ENCODE measurements at regions not wholly inside any gene's neighbourhood (a gene's known extent, or its start where the extent isn't known, plus 50 kb on each side); places are given as distances from the start of the nearest gene placed in this dataset.

DNA sequence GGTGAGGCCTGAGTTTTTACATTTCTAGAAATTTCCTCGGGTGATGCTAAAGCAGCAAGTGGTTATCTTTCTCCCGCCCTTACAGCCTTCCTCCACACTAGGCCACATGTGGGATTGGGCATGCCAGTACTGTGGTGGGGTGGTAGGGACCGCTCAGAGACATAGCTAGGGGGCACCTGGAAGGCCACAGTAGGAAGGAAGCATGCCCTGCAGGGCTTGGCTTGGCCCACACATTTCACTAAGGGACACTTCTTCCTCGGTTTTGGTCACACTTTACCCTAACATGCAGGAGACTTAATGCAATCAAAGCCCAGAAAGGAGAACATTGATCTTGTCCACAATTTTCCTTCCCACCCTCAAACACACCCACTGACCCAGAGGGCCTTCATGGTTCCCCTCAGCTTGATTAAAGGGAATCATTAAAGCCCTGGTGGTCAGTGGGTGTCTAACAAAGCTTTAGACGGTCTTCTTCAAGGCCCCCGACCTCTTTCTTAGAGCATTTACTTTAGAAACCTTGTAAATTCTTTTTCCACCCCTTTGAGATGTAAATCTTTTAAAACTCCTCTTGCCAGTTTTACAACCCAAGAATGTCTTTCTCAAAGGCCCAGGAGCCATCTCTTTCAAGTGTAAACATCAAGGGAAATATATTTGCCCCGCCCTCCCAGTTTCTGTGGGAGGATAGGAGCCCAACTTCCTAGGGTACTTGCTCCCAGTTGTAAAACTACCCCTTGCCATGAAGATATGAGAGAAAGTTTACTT, 246.4 kb upstream of the PTBP2 start:
- Mint-ChIP-seq H3K36me3 (ENCODE audit: low read depth) (no peaks in the 10 kb centered on the region), H3K27ac (no peak overlapping the region), H3K27me3 (no peaks in the 10 kb centered on the region), H3K9me3 (peaks cover 3% of the 10 kb centered on the region), H3K4me1 (ENCODE audit: low read depth) (no peaks in the 10 kb centered on the region), H3K4me3 (no peak overlapping the region)

DNA sequence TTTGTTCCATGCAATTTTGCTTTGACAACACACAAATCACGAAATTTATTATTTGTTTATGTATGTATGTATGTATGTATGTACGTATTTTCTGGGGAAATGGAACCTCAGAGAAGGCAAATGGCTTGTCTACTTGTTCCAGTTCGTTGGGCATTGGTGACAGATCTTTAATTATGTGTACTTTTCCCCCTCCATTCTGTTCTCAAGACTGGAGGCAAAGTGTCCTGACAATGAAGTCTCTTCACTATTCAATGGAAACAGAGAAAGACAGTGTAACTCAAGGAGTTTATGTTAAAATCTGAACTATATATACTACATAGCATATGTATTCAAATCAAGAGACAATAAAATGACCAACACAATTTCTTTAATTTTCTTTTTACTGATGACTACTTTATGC, 245.7 kb upstream of the PTBP2 start:
- Mint-ChIP-seq H3K27ac (no peak overlapping the region), H3K9me3 (peaks cover 7% of the 10 kb centered on the region), H3K36me3 (ENCODE audit: low read depth) (no peaks in the 10 kb centered on the region), H3K4me3 (no peak overlapping the region), H3K4me1 (ENCODE audit: low read depth) (no peaks in the 10 kb centered on the region), H3K27me3 (no peaks in the 10 kb centered on the region)

DNA sequence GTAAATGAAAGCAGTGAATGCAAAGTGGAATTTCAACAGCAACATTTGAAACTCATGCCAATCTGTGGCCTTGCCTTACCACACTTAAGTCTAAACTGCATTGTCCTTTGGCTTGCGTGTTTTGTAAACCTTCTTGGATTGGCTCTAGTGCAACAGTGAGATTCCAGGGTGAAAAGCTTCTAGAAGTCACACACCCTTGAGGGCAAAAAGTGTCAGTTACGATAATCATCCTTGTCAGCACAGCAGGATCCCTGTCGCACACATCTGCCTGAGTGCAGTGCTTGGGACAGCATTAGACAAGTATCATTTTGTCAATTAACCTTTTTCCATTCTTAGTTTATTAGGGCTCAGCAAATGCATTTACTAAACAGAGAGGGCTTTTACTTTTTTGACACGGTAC, 243.4 kb upstream of the PTBP2 start:
- H3K9me3 Mint-ChIP-seq: peaks cover 4% of the 10 kb centered on the region

DNA sequence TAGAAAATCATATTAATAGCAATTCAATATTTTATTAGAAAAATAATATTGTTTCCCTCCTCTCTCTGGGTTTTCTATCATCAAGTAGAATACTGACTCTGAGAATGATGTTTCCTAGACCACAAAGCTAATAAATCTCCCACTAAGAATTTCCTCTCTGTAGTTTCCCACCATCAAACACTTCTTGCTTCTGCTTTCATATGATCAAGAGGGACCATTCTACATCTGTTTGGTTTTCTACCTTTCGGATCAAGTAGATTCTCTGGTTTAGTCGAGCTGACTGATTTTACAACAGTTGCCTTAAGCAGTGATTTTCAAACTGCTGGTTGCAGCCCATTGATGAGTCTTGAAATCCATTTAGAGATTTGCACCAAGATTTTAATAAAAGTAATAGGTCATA, 240.2 kb upstream of the PTBP2 start:
- Mint-ChIP-seq H3K27me3 (no peaks in the 10 kb centered on the region), H3K36me3 (ENCODE audit: low read depth) (no peaks in the 10 kb centered on the region), H3K4me1 (ENCODE audit: low read depth) (no peaks in the 10 kb centered on the region), H3K27ac (no peak overlapping the region), H3K4me3 (no peak overlapping the region), H3K9me3 (peaks cover 4% of the 10 kb centered on the region)

More for the DNA sequence above, 243.4 kb upstream of the PTBP2 start:
- Mint-ChIP-seq H3K4me1 (ENCODE audit: low read depth) (no peaks in the 10 kb centered on the region), H3K4me3 (no peak overlapping the region), H3K27ac (no peak overlapping the region), H3K27me3 (no peaks in the 10 kb centered on the region), H3K36me3 (ENCODE audit: low read depth) (no peaks in the 10 kb centered on the region)

DNA sequence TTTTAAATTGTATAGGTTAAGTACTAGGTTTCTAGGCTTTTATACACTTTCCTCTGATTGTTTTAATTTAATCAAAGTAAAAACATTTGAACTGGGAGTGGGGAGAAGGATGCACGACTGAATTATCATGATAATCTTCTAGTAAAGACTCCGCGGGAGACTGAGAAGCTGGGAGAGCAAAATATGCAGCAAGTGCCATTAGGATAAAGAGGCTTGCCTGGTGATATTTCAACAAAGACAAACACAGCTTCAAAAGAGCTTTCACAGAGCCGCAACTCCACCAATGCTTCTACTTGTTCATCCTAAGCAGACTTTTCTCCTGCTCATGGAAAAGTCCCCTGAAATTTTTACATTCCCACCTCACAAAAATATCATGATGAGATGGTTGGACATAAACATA, 239.0 kb upstream of the PTBP2 start:
- Mint-ChIP-seq H3K4me1 (ENCODE audit: low read depth) (no peaks in the 10 kb centered on the region), H3K36me3 (ENCODE audit: low read depth) (no peaks in the 10 kb centered on the region), H3K27me3 (no peaks in the 10 kb centered on the region), H3K9me3 (peaks cover 4% of the 10 kb centered on the region), H3K4me3 (no peak overlapping the region), H3K27ac (no peak overlapping the region)

DNA sequence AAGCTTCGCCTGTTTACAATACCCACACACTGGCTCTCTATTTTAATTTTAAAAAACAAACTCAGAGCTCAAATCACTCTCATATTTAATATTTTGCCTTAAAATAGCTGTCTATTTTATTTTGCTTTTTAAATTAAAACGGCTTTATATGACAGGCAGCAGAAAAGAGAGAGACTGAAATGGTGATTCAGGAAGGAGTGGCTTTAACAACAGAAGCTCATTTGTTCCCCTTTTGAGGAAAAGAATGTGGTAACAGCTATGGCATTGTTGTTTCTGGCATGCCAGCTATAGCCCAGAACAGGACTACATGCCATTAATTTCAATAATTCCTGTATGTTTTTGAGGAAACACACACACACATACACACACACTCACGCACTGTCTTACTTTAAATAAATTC, 234.2 kb upstream of the PTBP2 start:
- Mint-ChIP-seq H3K36me3 (ENCODE audit: low read depth) (no peaks in the 10 kb centered on the region), H3K27me3 (no peaks in the 10 kb centered on the region), H3K4me3 (no peak overlapping the region), H3K9me3 (no peaks in the 10 kb centered on the region), H3K27ac (no peak overlapping the region), H3K4me1 (ENCODE audit: low read depth) (no peaks in the 10 kb centered on the region)

DNA sequence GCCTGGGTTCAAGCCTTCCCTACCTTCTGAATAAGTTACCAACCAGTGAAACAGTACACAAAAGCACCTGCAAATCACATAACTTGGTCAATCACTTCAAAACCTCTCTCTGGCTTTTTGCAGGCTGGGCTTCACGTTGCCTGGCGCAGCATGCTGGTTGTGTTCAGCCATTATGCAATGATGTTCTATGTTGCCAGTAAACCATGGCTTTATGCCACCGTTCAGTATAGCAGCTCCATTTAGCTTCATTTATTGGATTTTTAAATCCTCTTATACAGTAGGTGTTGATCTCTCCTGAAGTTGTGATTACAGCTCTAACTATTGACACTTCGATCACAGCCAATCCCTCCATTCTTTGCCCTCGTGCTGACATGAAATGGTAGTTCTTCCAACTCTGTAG, 233.6 kb upstream of the PTBP2 start:
- H3K9me3 Mint-ChIP-seq: no peaks in the 10 kb centered on the region
- H3K4me3 Mint-ChIP-seq: no peak overlapping the region
- H3K27ac Mint-ChIP-seq: no peak overlapping the region
- H3K4me1 Mint-ChIP-seq (ENCODE audit: low read depth): no peaks in the 10 kb centered on the region
- H3K36me3 Mint-ChIP-seq (ENCODE audit: low read depth): no peaks in the 10 kb centered on the region
- no peaks in the 10 kb centered on the region for H3K27me3 Mint-ChIP-seq

DNA sequence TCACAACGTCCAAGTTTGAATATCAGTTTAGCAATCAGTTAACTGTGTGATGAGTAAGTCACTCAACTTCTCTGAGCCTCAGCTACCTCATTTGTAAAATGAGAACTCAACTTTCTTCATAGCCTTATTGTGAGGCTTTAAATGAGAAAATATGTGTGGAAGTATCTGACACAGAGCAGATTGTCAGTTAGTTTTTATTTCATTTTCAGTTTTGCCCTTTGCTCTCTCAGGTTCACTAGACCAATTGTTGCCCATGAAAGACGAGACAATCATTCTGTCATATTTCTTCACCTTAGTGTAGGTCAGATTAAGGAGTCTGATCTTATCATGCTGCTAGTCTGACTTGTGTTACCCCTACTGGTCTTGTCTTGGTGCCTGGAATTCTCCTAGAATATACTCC, 232.8 kb upstream of the PTBP2 start:
- no peaks in the 10 kb centered on the region for H3K27me3 Mint-ChIP-seq
- no peaks in the 10 kb centered on the region for H3K4me1 Mint-ChIP-seq (ENCODE audit: low read depth)
- H3K4me3 Mint-ChIP-seq: no peak overlapping the region
- H3K27ac Mint-ChIP-seq: no peak overlapping the region
- H3K9me3 Mint-ChIP-seq: no peaks in the 10 kb centered on the region
- no peaks in the 10 kb centered on the region for H3K36me3 Mint-ChIP-seq (ENCODE audit: low read depth)

DNA sequence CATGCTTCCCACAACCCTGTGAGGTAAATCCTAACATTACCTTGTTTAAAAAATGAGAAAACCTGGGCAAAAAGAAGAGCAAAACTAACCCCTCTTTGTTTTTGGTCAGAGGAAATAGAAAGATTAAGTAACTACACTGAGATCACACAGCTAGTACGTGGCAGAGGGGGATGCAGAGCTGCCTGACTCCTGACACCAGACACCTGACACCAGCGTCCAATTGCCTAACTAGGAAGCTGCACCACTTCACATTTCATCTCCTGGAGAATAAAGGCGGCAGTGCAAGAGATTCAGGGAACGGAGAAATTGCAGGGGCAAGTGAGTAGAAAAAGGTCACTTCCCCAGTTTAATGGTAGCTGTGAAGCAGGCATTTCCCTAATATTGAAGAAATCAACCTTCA, 229.3 kb upstream of the PTBP2 start:
- no peaks in the 10 kb centered on the region for H3K36me3 Mint-ChIP-seq (ENCODE audit: low read depth)
- H3K4me1 Mint-ChIP-seq (ENCODE audit: low read depth): no peaks in the 10 kb centered on the region
- H3K4me3 Mint-ChIP-seq: no peak overlapping the region
- no peaks in the 10 kb centered on the region for H3K27me3 Mint-ChIP-seq
- H3K9me3 Mint-ChIP-seq: no peaks in the 10 kb centered on the region
- H3K27ac Mint-ChIP-seq: no peak overlapping the region

DNA sequence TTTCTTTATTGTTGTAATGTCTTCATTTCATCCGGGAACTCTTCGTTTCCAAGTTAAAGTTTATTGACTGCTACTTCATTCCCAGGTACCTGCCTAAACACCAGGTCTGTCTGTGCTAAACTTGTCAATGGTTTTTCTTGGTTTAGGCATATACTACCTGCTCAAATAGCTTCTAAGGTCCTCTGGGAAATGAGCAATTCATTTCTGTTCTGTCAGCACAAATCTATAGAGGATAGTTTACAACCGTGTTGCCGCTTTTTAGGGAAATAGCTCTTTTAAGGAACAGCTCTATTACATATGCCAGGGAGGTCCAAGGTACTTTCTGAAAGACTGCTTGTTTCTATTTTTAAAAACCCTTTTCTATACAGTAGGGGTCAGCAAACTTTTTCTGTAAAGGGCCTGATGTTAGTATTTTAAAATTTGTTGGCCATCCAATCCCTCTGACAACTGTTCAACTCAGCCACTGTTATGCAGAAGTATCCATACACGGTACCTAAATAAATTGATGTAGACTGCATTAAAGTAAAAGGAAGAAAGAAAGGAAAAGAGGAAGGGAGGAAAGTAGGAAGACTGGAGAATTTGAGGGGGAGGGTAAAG, 222.7 kb upstream of the PTBP2 start:
- no peaks in the 10 kb centered on the region for H3K4me1 Mint-ChIP-seq (ENCODE audit: low read depth)
- no peaks in the 10 kb centered on the region for H3K36me3 Mint-ChIP-seq (ENCODE audit: low read depth)
- no peaks in the 10 kb centered on the region for H3K9me3 Mint-ChIP-seq
- H3K27ac Mint-ChIP-seq: no peak overlapping the region
- no peak overlapping the region for H3K4me3 Mint-ChIP-seq
- H3K27me3 Mint-ChIP-seq: no peaks in the 10 kb centered on the region

DNA sequence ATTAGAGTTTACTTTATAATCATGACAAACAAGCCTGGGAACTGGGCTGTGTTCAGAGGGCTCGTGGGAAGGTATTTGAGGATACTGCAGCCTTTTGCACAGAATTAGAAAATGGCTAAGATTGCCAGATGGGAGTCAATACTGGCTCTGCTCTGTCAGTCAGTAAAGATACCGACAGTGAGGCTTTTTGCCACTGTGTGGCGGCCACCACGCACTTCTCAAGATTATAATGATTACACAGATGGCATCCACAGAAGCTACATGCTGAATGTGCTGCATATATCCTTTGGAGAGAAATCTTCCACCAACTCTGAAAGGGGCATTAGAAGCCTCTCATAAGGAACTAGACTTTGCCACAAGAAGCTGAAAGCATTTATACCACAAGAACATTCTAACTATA, 213.4 kb upstream of the PTBP2 start:
- Mint-ChIP-seq H3K9me3 (no peaks in the 10 kb centered on the region), H3K27ac (no peak overlapping the region), H3K27me3 (peaks cover 4% of the 10 kb centered on the region), H3K36me3 (ENCODE audit: low read depth) (no peaks in the 10 kb centered on the region), H3K4me1 (ENCODE audit: low read depth) (no peaks in the 10 kb centered on the region), H3K4me3 (no peak overlapping the region)

DNA sequence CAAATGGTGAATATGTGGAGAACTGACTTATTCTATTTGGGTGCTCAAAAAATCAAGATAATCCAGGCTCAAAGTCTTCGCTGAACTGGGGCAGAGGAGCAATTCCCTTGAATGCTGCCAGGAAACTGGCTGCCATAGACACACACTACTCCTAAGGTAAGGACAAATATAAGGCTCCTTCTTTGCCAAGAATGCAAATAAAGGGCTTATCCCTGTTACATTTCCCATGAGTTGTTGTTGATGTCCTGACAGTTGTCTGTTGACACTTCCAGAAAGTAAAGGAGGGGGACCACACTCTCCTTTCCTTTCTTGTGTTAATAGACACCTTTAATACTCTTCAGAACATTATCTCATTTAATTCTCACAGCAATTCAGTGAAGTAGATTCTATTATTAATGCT, 212.2 kb upstream of the PTBP2 start:
- Mint-ChIP-seq H3K4me1 (ENCODE audit: low read depth) (no peaks in the 10 kb centered on the region), H3K4me3 (no peak overlapping the region), H3K27me3 (peaks cover 4% of the 10 kb centered on the region), H3K9me3 (no peaks in the 10 kb centered on the region), H3K36me3 (ENCODE audit: low read depth) (no peaks in the 10 kb centered on the region), H3K27ac (no peak overlapping the region)

DNA sequence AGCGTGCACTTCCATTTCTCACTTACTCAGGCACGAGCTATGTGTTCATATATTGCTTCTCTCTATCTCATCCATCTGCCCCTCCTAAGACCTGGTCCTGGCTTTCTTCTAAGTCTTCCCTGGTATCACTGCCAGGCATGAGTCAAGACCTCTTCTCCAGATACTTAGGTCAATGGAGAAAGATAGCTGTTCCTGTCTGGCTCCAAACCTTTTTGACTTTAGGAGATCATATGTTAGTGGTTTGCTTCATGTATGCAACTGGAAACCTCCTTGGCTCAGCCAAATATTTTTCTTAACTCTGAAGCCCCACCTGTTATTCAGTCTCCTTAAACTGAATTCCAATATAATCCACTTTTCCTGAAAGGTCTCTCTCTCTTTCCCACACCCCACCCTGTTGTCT, 211.6 kb upstream of the PTBP2 start:
- Mint-ChIP-seq H3K27ac (no peak overlapping the region), H3K9me3 (no peaks in the 10 kb centered on the region), H3K4me1 (ENCODE audit: low read depth) (no peaks in the 10 kb centered on the region), H3K4me3 (no peak overlapping the region), H3K27me3 (peaks cover 4% of the 10 kb centered on the region), H3K36me3 (ENCODE audit: low read depth) (no peaks in the 10 kb centered on the region)

DNA sequence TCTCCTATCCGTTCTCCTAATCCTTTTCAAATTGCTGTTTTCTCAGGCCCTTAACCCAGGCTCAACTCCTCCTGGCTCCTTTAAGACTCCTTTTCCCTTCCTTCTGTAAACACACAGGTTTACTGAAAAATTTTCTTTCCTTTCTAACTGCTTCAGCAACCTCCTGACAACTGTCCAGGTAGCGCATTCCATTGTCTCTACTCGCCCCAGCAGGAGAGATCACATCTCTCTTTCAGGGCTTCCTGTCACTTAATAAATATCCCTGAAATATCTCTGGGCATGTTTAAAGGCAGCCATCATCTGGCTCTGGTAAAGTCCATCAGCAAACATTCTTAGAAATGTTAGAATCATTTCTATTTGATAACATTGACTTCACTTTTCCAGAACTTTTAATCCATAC, 211.2 kb upstream of the PTBP2 start:
- H3K9me3 Mint-ChIP-seq: no peaks in the 10 kb centered on the region
- H3K27me3 Mint-ChIP-seq: peaks cover 4% of the 10 kb centered on the region
- no peaks in the 10 kb centered on the region for H3K36me3 Mint-ChIP-seq (ENCODE audit: low read depth)
- no peak overlapping the region for H3K27ac Mint-ChIP-seq
- no peaks in the 10 kb centered on the region for H3K4me1 Mint-ChIP-seq (ENCODE audit: low read depth)
- H3K4me3 Mint-ChIP-seq: no peak overlapping the region

DNA sequence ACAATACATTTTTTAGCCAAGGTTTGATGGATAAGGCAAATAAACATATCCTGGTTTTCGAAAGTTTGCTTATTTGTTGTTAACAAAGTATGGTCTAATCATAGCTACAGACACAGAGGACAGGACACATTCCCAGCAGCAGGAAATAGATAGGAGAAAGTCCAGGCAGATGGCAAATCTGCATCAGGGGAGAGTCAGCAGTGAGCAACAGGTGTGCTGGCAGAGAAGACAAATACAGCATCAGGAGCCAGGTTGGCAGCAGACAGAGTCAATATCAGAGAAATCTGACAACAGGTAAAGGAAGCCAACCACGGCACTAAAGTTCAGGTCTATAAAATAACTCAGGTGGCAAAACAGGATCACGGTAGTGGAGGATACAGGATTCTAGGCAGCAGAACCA, 210.7 kb upstream of the PTBP2 start:
- Mint-ChIP-seq H3K27me3 (peaks cover 4% of the 10 kb centered on the region), H3K27ac (no peak overlapping the region), H3K36me3 (ENCODE audit: low read depth) (no peaks in the 10 kb centered on the region), H3K9me3 (no peaks in the 10 kb centered on the region), H3K4me1 (ENCODE audit: low read depth) (no peaks in the 10 kb centered on the region), H3K4me3 (no peak overlapping the region)

DNA sequence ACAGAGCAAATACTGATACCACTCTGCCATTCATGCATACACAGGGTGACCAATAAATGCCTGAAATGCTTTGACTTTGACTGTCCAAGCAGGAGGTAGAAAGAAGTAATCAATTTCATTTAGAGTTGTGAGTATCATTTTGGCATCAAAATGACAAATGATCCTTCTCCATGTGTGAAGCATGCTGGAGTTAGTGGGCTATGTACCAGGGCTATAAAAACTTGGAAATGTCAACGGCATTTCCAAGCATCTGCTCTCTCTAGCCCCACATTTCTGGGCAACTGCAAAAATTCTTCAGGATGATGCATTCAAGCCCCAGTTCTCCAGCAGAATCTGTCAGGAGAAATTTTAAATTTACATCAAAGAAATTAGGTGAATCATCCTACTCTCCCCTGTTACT, 208.4 kb upstream of the PTBP2 start:
- Mint-ChIP-seq H3K4me3 (no peak overlapping the region), H3K36me3 (ENCODE audit: low read depth) (no peaks in the 10 kb centered on the region), H3K9me3 (no peaks in the 10 kb centered on the region), H3K27me3 (no peaks in the 10 kb centered on the region), H3K4me1 (ENCODE audit: low read depth) (no peaks in the 10 kb centered on the region), H3K27ac (no peak overlapping the region)

Data from stimulated activated naive CD8-positive, alpha-beta T cell treated with anti-CD3 and anti-CD28 coated beads, Interleukin-15, Interleukin-2, amounts not matched to agents 100 ng/mL and 50 ng/mL, for 24 hours (primary cell).